Smooth muscle cell (in vitro differentiated cells): ENCODE measurements at regions not wholly inside any gene's neighbourhood (a gene's known extent, or its start where the extent isn't known, plus 50 kb on each side); places are given as distances from the start of the nearest gene placed in this dataset.
A peak's percentile ranks its signal among the peaks of the same experiment; 100 is the strongest.
"Not testable (repeated sequence)": the region's sequence is repeated elsewhere in the genome, so short reads cannot be mapped to it uniquely, and the experiment has no call there.

ENCODE experiments used
- DNase-seq: peaks from one replicate; lab custom pipeline; 2025; ENCODE audit not compliant: unreplicated experiment; lab: John Stamatoyannopoulos, UW
- H2AFZ ChIP-seq: fragments of 200-600 bp; sonication (generic); 2 replicates; pipeline ENCODE4 v1.6.0; 2016; ENCODE audit warnings: antibody characterized with exemption, low read depth, mild to moderate bottlenecking
- H3F3A ChIP-seq: fragments of 200-600 bp; sonication (generic); 2 replicates; pipeline ENCODE4 v1.6.0; 2017; ENCODE audit warnings: antibody characterized with exemption, low read depth
- H3K27ac ChIP-seq: fragments of 200-600 bp; sonication (generic); 2 replicates; pipeline ENCODE4 v1.5.1; 2016; ENCODE audit warnings: low read depth, mild to moderate bottlenecking
- H3K27me3 ChIP-seq: fragments of 200-600 bp; sonication (generic); 2 replicates; pipeline ENCODE4 v1.6.1; 2016; ENCODE audit warnings: low read depth, mild to moderate bottlenecking
- H3K36me3 ChIP-seq: fragments of 200-600 bp; sonication (generic); 2 replicates; pipeline ENCODE4 v1.5.1; 2016; ENCODE audit warnings: low read depth
- H3K4me1 ChIP-seq: fragments of 200-600 bp; sonication (generic); 2 replicates; pipeline ENCODE4 v1.5.1; 2016; ENCODE audit warnings: low read depth
- H3K4me2 ChIP-seq: fragments of 200-600 bp; sonication (generic); 2 replicates; pipeline ENCODE4 v1.6.0; 2016; ENCODE audit warnings: mild to moderate bottlenecking
- H3K4me3 ChIP-seq: fragments of 200-600 bp; sonication (generic); 2 replicates; pipeline ENCODE4 v1.5.1; 2016; ENCODE audit warnings: mild to moderate bottlenecking
- H3K79me2 ChIP-seq: fragments of 200-600 bp; sonication (generic); 2 replicates; pipeline ENCODE4 v1.6.0; 2016; ENCODE audit warnings: low read depth, mild to moderate bottlenecking
- H3K9ac ChIP-seq: fragments of 200-600 bp; sonication (generic); 2 replicates; pipeline ENCODE4 v1.6.0; 2016; ENCODE audit warnings: low read depth
- H3K9me3 ChIP-seq: fragments of 200-600 bp; sonication (generic); replicated peaks from 2 replicates; pipeline ENCODE4 v1.5.1; 2016; ENCODE audit warnings: low read depth
- H4K20me1 ChIP-seq: fragments of 200-600 bp; sonication (generic); 2 replicates; pipeline ENCODE4 v1.6.0; 2016; ENCODE audit warnings: low read depth
- CTCF ChIP-seq: fragments of 200-600 bp; sonication (generic); IDR thresholded peaks from 2 replicates; pipeline ENCODE4 v1.5.1; 2017; ENCODE audit warnings: borderline replicate concordance, mild to moderate bottlenecking, antibody characterized with exemption; ENCODE audit not compliant: insufficient read depth, poor library complexity, severe bottlenecking
- WGBS: methylation state at CpG from one replicate; pipeline ENCODE4 v1.1.7; 2016; ENCODE audit warnings: low lambda C conversion rate; 5-methylcytosine and 5-hydroxymethylcytosine counted together

GRCh38 chrX:140149761-140150160 is 184.4 kb upstream of the CXorf66 start:
- no peaks in the 10 kb centered on the region for H3K27me3 ChIP-seq
- H3K4me2 ChIP-seq: no peak overlapping the region
- H3K27ac ChIP-seq: no peak overlapping the region
- H3K4me1 ChIP-seq: no peaks in the 10 kb centered on the region
- H3K36me3 ChIP-seq: no peaks in the 10 kb centered on the region
- H2AFZ ChIP-seq: no peak overlapping the region
- H4K20me1 ChIP-seq: no peaks in the 10 kb centered on the region
- DNase-seq: no peak
- H3K9me3 ChIP-seq: no peaks in the 10 kb centered on the region
- H3K79me2 ChIP-seq: no peaks in the 10 kb centered on the region
- no peaks in the 10 kb centered on the region for H3F3A ChIP-seq
- H3K9ac ChIP-seq: no peak overlapping the region
- no peak overlapping the region for H3K4me3 ChIP-seq
- no peak for TF ChIP-seq CTCF

GRCh38 chrX:140141444-140142029 is 176.2 kb upstream of the CXorf66 start:
- no peak overlapping the region for H2AFZ ChIP-seq
- no peak for DNase-seq
- H3K79me2 ChIP-seq: no peaks in the 10 kb centered on the region
- H4K20me1 ChIP-seq: no peaks in the 10 kb centered on the region
- no peak overlapping the region for H3K27ac ChIP-seq
- no peaks in the 10 kb centered on the region for H3F3A ChIP-seq
- no peak overlapping the region for H3K4me3 ChIP-seq
- H3K27me3 ChIP-seq: no peaks in the 10 kb centered on the region
- TF ChIP-seq CTCF: peak; percentile 53
- no peaks in the 10 kb centered on the region for H3K36me3 ChIP-seq
- 11% methylated on average over 5 of the region's 5 CpGs for WGBS
- no peak overlapping the region for H3K4me2 ChIP-seq
- H3K9me3 ChIP-seq: peaks cover 2% of the 10 kb centered on the region
- no peaks in the 10 kb centered on the region for H3K4me1 ChIP-seq
- H3K9ac ChIP-seq: no peak overlapping the region

GRCh38 chrX:140138492-140138891 is 173.2 kb upstream of the CXorf66 start:
- DNase-seq, H3K79me2 ChIP-seq, H3F3A ChIP-seq, H2AFZ ChIP-seq, H3K36me3 ChIP-seq, H3K4me1 ChIP-seq, H3K27me3 ChIP-seq, H3K9ac ChIP-seq, H3K4me3 ChIP-seq, H4K20me1 ChIP-seq, H3K9me3 ChIP-seq, H3K4me2 ChIP-seq, H3K27ac ChIP-seq: not testable (repeated sequence)
- WGBS: 86% methylated on average over 9 of the region's 9 CpGs

- not testable (repeated sequence) for H4K20me1 ChIP-seq, H3K9me3 ChIP-seq, H3K4me3 ChIP-seq, H3K79me2 ChIP-seq, H3K27ac ChIP-seq, DNase-seq, H2AFZ ChIP-seq, H3K4me1 ChIP-seq, H3F3A ChIP-seq, H3K27me3 ChIP-seq, H3K36me3 ChIP-seq, H3K9ac ChIP-seq, H3K4me2 ChIP-seq
- WGBS: 67% methylated on average over 1 of the region's 3 CpGs
Observed at GRCh38 chrX:140138065-140138464, 172.7 kb upstream of the CXorf66 start.

GRCh38 chrX:140132937-140133336 is 167.6 kb upstream of the CXorf66 start:
- no peak overlapping the region for H3K9ac ChIP-seq
- no peak overlapping the region for H3K4me2 ChIP-seq
- no peaks in the 10 kb centered on the region for H3K27me3 ChIP-seq
- H2AFZ ChIP-seq: no peak overlapping the region
- no peaks in the 10 kb centered on the region for H3K4me1 ChIP-seq
- TF ChIP-seq CTCF: no peak
- peaks cover 4% of the 10 kb centered on the region for H3K9me3 ChIP-seq
- no peaks in the 10 kb centered on the region for H3K36me3 ChIP-seq
- WGBS: 67% methylated on average over 2 of the region's 2 CpGs
- H3K27ac ChIP-seq: no peak overlapping the region
- no peaks in the 10 kb centered on the region for H3F3A ChIP-seq
- DNase-seq: no peak
- H4K20me1 ChIP-seq: no peaks in the 10 kb centered on the region
- H3K4me3 ChIP-seq: no peak overlapping the region
- H3K79me2 ChIP-seq: no peaks in the 10 kb centered on the region
